AG04449 (cell line): ENCODE measurements at regions not wholly inside any gene's neighbourhood (a gene's known extent, or its start where the extent isn't known, plus 50 kb on each side); places are given as distances from the start of the nearest gene placed in this dataset.

Experiments
- CTCF ChIA-PET: fragments of 350-600 bp; formaldehyde crosslinking; extraction: SDS; loops from one replicate; lab custom pipeline; 2021; ENCODE audit warnings: antibody characterized with exemption; lab: Yijun Ruan, JAX
- POLR2A ChIA-PET: fragments of 400-600, 350-600 bp; formaldehyde crosslinking; extraction: SDS; loops from one replicate; lab custom pipeline; 2020; ENCODE audit warnings: antibody characterized with exemption, inconsistent platforms; lab: Yijun Ruan, JAX
- DNase-seq: peaks from one replicate; pipeline ENCODE4 v3.0.0-alpha.2; 2010; ENCODE audit warnings: low read depth, low spot score
- H3K4me3 ChIP-seq: 2 replicates; pipeline ENCODE4 v1.5.1; 2011; ENCODE audit warnings: low read depth, mild to moderate bottlenecking, control low read depth, low read length
- CTCF ChIP-seq: IDR thresholded peaks from one replicate; pipeline ENCODE4 v1.5.1; 2011; ENCODE audit warnings: mild to moderate bottlenecking, moderate library complexity, low read length, control low read depth, inconsistent platforms; ENCODE audit not compliant: insufficient read depth; ENCODE audit errors: missing control alignments

GRCh38 chr3:7854266-7854665 lies 647.4 kb upstream of the LMCD1 start:
- CTCF ChIA-PET: no interaction called here
- DNase-seq: no peak
- POLR2A ChIA-PET: no interaction called here
- TF ChIP-seq CTCF: no peak
- no peak overlapping the region for H3K4me3 ChIP-seq

GRCh38 chr3:7854721-7855120 lies 646.9 kb upstream of the LMCD1 start:
- TF ChIP-seq CTCF: no peak
- POLR2A ChIA-PET: no interaction called here
- no peak for DNase-seq
- CTCF ChIA-PET: no interaction called here
- H3K4me3 ChIP-seq: no peak overlapping the region

- CTCF ChIA-PET: no interaction called here
- no peak for DNase-seq
- no peak overlapping the region for H3K4me3 ChIP-seq
- no peak for TF ChIP-seq CTCF
- POLR2A ChIA-PET: no interaction called here
Measured at GRCh38 chr3:7865611-7866010, 636.0 kb upstream of the LMCD1 start.

- no peak for TF ChIP-seq CTCF
- no peak for DNase-seq
- CTCF ChIA-PET: no interaction called here
- POLR2A ChIA-PET: no interaction called here
- no peak overlapping the region for H3K4me3 ChIP-seq
Measured at GRCh38 chr3:7867587-7867986, 634.0 kb upstream of the LMCD1 start.

GRCh38 chr3:7871003-7871560 lies 630.5 kb upstream of the LMCD1 start:
- POLR2A ChIA-PET: no interaction called here
- DNase-seq: no peak
- no peak for TF ChIP-seq CTCF
- CTCF ChIA-PET: no interaction called here
- H3K4me3 ChIP-seq: no peak overlapping the region

- DNase-seq: no peak
- no peak for TF ChIP-seq CTCF
- no peak overlapping the region for H3K4me3 ChIP-seq
- CTCF ChIA-PET: no interaction called here
- POLR2A ChIA-PET: no interaction called here
Measured at GRCh38 chr3:7874116-7874515, 627.5 kb upstream of the LMCD1 start.
